ENCODE measurements at regions not wholly inside any gene's neighbourhood (a gene's known extent, or its start where the extent isn't known, plus 50 kb on each side); places are given as distances from the start of the nearest gene placed in this dataset.

DNA sequence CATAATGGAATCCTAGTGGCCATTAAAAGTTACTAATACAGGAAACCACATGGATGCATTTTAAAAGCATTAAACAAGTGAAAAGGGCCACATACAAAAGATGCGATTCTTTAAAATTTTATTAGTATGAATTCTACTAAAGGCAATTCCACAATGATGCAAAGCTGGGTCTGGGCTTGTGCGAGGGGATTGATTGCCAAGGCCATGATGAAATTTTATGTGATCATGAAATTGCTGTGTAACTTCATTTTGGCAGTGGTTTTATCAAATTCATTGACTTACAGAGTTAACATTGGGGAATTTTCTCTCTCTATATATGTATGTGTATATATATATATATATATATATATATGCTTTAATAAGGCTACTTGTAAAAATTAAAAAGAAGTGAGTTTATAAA is 1142.5 kb upstream of the IGFBP7 start:
- Histone ChIP-seq H3K27ac (ENCODE audit: insufficient read depth, low read depth, low read length) (no peak overlapping the region), H4K20me1 (replicated peaks; ENCODE audit: control insufficient read depth, extremely low read depth, insufficient read depth, low read length) (no peaks in the 10 kb centered on the region), H2AFZ (ENCODE audit: low read depth, low read length) (no peak overlapping the region), H3K4me1 (ENCODE audit: control insufficient read depth, extremely low read depth, insufficient read depth, low read length) (no peaks in the 10 kb centered on the region), H3K9me3 (replicated peaks; ENCODE audit: control insufficient read depth, insufficient read depth, low read length) (peaks cover 5% of the 10 kb centered on the region), H3K4me3 (replicated peaks in 1 of 3; ENCODE audit: insufficient read depth in 1 of 3, low read depth in 1 of 3, low read length in 3 of 3) (no peak overlapping the region), H3K4me2 (ENCODE audit: insufficient read depth, low read length) (no peak overlapping the region), H3K36me3 (ENCODE audit: control insufficient read depth in 2 of 2, extremely low read depth in 1 of 2, insufficient read depth in 2 of 2, low read length in 2 of 2) (no peaks in the 10 kb centered on the region), H3K9me1 (replicated peaks; ENCODE audit: control insufficient read depth, extremely low read depth, insufficient read depth, low read length) (no peaks in the 10 kb centered on the region), H3K9ac (replicated peaks; ENCODE audit: extremely low read depth, insufficient read depth, low read length) (no peak overlapping the region), H3K79me2 (ENCODE audit: control insufficient read depth, insufficient read depth, low read length) (no peaks in the 10 kb centered on the region), H3K27me3 (ENCODE audit: control insufficient read depth in 2 of 2, insufficient read depth in 2 of 2, low read length in 2 of 2) (no peaks in the 10 kb centered on the region)
- no peak for DNase-seq (ENCODE audit: low read depth, low spot score)
- no TSS peak for BruUV-seq (replicated peaks)
- dilution Hi-C loops (cut with MboI; ENCODE audit: extremely low pct_ligation_motif_present, low sequenced_read_pairs) (no loop called here), intact Hi-C loops (cut with micrococcal nuclease) (no loop called here)
- FAIRE-seq = no peak
- POLR2A ChIA-PET = no interaction called here
- TF ChIP-seq, protein P1, sequence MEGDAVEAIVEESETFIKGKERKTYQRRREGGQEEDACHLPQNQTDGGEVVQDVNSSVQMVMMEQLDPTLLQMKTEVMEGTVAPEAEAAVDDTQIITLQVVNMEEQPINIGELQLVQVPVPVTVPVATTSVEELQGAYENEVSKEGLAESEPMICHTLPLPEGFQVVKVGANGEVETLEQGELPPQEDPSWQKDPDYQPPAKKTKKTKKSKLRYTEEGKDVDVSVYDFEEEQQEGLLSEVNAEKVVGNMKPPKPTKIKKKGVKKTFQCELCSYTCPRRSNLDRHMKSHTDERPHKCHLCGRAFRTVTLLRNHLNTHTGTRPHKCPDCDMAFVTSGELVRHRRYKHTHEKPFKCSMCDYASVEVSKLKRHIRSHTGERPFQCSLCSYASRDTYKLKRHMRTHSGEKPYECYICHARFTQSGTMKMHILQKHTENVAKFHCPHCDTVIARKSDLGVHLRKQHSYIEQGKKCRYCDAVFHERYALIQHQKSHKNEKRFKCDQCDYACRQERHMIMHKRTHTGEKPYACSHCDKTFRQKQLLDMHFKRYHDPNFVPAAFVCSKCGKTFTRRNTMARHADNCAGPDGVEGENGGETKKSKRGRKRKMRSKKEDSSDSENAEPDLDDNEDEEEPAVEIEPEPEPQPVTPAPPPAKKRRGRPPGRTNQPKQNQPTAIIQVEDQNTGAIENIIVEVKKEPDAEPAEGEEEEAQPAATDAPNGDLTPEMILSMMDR (IDR thresholded peaks at IDR 0.05; ENCODE audit: extremely low read depth in 1 of 2, insufficient read depth in 1 of 2, low read depth in 1 of 2, low read length in 2 of 2) = no peak
- TF ChIP-seq GATA2 (IDR thresholded peaks at IDR 0.05; ENCODE audit: insufficient read depth, insufficient read length, low read depth, low read length) (no peak), FOS (IDR thresholded peaks at IDR 0.05; ENCODE audit: borderline replicate concordance, insufficient read depth, low read length) (no peak), POLR2AphosphoS5 (IDR thresholded peaks at IDR 0.05; ENCODE audit: insufficient read depth, low read depth, low read length) (no peak), JUN (IDR thresholded peaks at IDR 0.05; ENCODE audit: borderline replicate concordance, insufficient read depth, insufficient read length, low read depth) (no peak), MYC (IDR thresholded peaks at IDR 0.05; ENCODE audit: low read depth, low read length) (no peak), POLR2A (IDR thresholded peaks at IDR 0.05; ENCODE audit: low read depth, low read length) (no peak), EZH2 (IDR thresholded peaks at IDR 0.05; ENCODE audit: borderline replicate concordance, low read depth, low read length, severe bottlenecking) (no peak)
- TF ChIP-seq, protein P2, sequence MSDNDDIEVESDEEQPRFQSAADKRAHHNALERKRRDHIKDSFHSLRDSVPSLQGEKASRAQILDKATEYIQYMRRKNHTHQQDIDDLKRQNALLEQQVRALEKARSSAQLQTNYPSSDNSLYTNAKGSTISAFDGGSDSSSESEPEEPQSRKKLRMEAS (IDR thresholded peaks at IDR 0.05; ENCODE audit: insufficient read depth, insufficient read length) = no peak
- CTCF ChIA-PET = no interaction called here

All from endothelial cell of umbilical vein (primary cell).